ENCODE measurements at regions not wholly inside any gene's neighbourhood (a gene's known extent, or its start where the extent isn't known, plus 50 kb on each side); places are given as distances from the start of the nearest gene placed in this dataset.
"Not testable (repeated sequence)": the region's sequence is repeated elsewhere in the genome, so short reads cannot be mapped to it uniquely, and the experiment has no call there.

GRCh38 chr16:87048730-87049115 lies 268.5 kb downstream of the C16orf95 start:
- no peaks in the 10 kb centered on the region for H3K36me3 ChIP-seq
- no peak for DNase-seq
- no peak overlapping the region for H3K27ac ChIP-seq
- H3K4me3 ChIP-seq, result no peak overlapping the region
- ATAC-seq, result no peak
- peaks cover under 1% of the 10 kb centered on the region for H3K4me1 ChIP-seq
- H3K9me3 ChIP-seq, result no peaks in the 10 kb centered on the region
- intact Hi-C loops (cut with DNase I), result no loop called here
- H3K27me3 ChIP-seq (ENCODE audit: low read depth), result peaks cover 27% of the 10 kb centered on the region
- TF ChIP-seq, protein P1, sequence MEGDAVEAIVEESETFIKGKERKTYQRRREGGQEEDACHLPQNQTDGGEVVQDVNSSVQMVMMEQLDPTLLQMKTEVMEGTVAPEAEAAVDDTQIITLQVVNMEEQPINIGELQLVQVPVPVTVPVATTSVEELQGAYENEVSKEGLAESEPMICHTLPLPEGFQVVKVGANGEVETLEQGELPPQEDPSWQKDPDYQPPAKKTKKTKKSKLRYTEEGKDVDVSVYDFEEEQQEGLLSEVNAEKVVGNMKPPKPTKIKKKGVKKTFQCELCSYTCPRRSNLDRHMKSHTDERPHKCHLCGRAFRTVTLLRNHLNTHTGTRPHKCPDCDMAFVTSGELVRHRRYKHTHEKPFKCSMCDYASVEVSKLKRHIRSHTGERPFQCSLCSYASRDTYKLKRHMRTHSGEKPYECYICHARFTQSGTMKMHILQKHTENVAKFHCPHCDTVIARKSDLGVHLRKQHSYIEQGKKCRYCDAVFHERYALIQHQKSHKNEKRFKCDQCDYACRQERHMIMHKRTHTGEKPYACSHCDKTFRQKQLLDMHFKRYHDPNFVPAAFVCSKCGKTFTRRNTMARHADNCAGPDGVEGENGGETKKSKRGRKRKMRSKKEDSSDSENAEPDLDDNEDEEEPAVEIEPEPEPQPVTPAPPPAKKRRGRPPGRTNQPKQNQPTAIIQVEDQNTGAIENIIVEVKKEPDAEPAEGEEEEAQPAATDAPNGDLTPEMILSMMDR (IDR thresholded peaks at IDR 0.05), result no peak

GRCh38 chr16:87049216-87049615 lies 268.0 kb downstream of the C16orf95 start:
- H3K4me3 ChIP-seq; H3K36me3 ChIP-seq; ATAC-seq; H3K9me3 ChIP-seq; DNase-seq; H3K27ac ChIP-seq; H3K4me1 ChIP-seq; intact Hi-C loops (cut with DNase I): not testable (repeated sequence)
- H3K27me3 ChIP-seq (ENCODE audit: low read depth), result peaks cover 28% of the 10 kb centered on the region

- intact Hi-C loops (cut with DNase I), result no loop called here
- Histone ChIP-seq H3K27me3 (ENCODE audit: low read depth) (peaks cover 32% of the 10 kb centered on the region), H3K9me3 (no peaks in the 10 kb centered on the region), H3K27ac (no peak overlapping the region), H3K36me3 (no peaks in the 10 kb centered on the region), H3K4me3 (no peak overlapping the region), H3K4me1 (no peaks in the 10 kb centered on the region)
- TF ChIP-seq, protein P1 (IDR thresholded peaks at IDR 0.05), result no peak
- no peak for DNase-seq
- no peak for ATAC-seq
Measured at GRCh38 chr16:87050142-87050541, 267.1 kb downstream of the C16orf95 start.

- no peaks in the 10 kb centered on the region for H3K9me3 ChIP-seq
- H3K36me3 ChIP-seq, result no peaks in the 10 kb centered on the region
- no peak overlapping the region for H3K27ac ChIP-seq
- TF ChIP-seq, protein P1 (IDR thresholded peaks at IDR 0.05), result no peak
- H3K27me3 ChIP-seq (ENCODE audit: low read depth), result peaks cover 33% of the 10 kb centered on the region
- no peak overlapping the region for H3K4me3 ChIP-seq
- no peak for DNase-seq
- no peak for ATAC-seq
- intact Hi-C loops (cut with DNase I), result no loop called here
- H3K4me1 ChIP-seq, result no peaks in the 10 kb centered on the region
Measured at GRCh38 chr16:87051526-87052320, 265.5 kb downstream of the C16orf95 start.

- Histone ChIP-seq H3K36me3 (no peaks in the 10 kb centered on the region), H3K4me1 (no peaks in the 10 kb centered on the region), H3K4me3 (no peak overlapping the region), H3K27ac (no peak overlapping the region), H3K27me3 (ENCODE audit: low read depth) (peaks cover 38% of the 10 kb centered on the region), H3K9me3 (no peaks in the 10 kb centered on the region)
- intact Hi-C loops (cut with DNase I), result no loop called here
- ATAC-seq, result no peak
- no peak for DNase-seq
- TF ChIP-seq, protein P1 (IDR thresholded peaks at IDR 0.05), result no peak
Measured at GRCh38 chr16:87052506-87052905, 264.7 kb downstream of the C16orf95 start.
